PC-3 (cell line): ENCODE measurements at regions not wholly inside any gene's neighbourhood (a gene's known extent, or its start where the extent isn't known, plus 50 kb on each side); places are given as distances from the start of the nearest gene placed in this dataset.

ENCODE experiments used
- ATAC-seq: fragments of 200-7000 bp; cut with Tn5 transposase; 2 replicates; pipeline ENCODE4 v1.9.1; 2020; ENCODE audit warnings: mild to moderate bottlenecking, moderate library complexity
- BruUV-seq: library from RNA; stranded (reverse); fragments of 400-500 nt; replicated peaks from 2 replicates; lab custom pipeline; 2021; lab: Mats Ljungman, UMichigan
- CTCF ChIA-PET: fragments of 300-600 bp; sonication (Branson Sonifier 250); formaldehyde crosslinking; loops from one replicate; lab custom pipeline; 2022; ENCODE audit warnings: antibody characterized with exemption; lab: Charles Lee
- POLR2A ChIA-PET: fragments of 300-600 bp; sonication (Branson Sonifier 250); formaldehyde crosslinking; loops from one replicate; lab custom pipeline; 2022; ENCODE audit warnings: antibody characterized with exemption; ENCODE audit not compliant: unreplicated experiment; lab: Charles Lee
- DNase-seq: peaks from one replicate; pipeline ENCODE4 v3.0.0-alpha.2; 2015
- H2AFZ ChIP-seq: fragments of 300-600 bp; sonication (generic); 2 replicates; pipeline ENCODE4 v1.6.0; 2016; ENCODE audit warnings: antibody characterized with exemption, low read length
- H3F3A ChIP-seq: fragments of 300-600 bp; sonication (generic); one replicate; pipeline ENCODE4 v1.6.0; 2017; ENCODE audit warnings: antibody characterized with exemption, low read length, control low read depth, mild to moderate bottlenecking; ENCODE audit not compliant: unreplicated experiment
- H3K27ac ChIP-seq: fragments of 300-600 bp; sonication (generic); 2 replicates; pipeline ENCODE4 v1.5.1; 2016; ENCODE audit warnings: mild to moderate bottlenecking, low read length
- H3K27me3 ChIP-seq: fragments of 300-600 bp; sonication (generic); 2 replicates; pipeline ENCODE4 v1.6.1; 2016; ENCODE audit warnings: low read length, mixed read lengths
- H3K36me3 ChIP-seq: fragments of 300-600 bp; sonication (generic); 2 replicates; pipeline ENCODE4 v1.6.1; 2016; ENCODE audit warnings: low read depth, mixed run types, low read length, mixed read lengths
- H3K4me1 ChIP-seq: fragments of 300-600 bp; sonication (generic); 2 replicates; pipeline ENCODE4 v1.5.1; 2016; ENCODE audit warnings: low read length; ENCODE audit not compliant: insufficient read depth
- H3K4me2 ChIP-seq: fragments of 300-600 bp; sonication (generic); 2 replicates; pipeline ENCODE4 v1.6.0; 2016; ENCODE audit warnings: low read length
- H3K4me3 ChIP-seq: fragments of 300-600 bp; sonication (generic); 2 replicates; pipeline ENCODE4 v1.5.1; 2016; ENCODE audit warnings: mild to moderate bottlenecking, low read length, mixed read lengths
- H3K79me2 ChIP-seq: fragments of 300-600 bp; sonication (generic); 2 replicates; pipeline ENCODE4 v1.6.1; 2017; ENCODE audit warnings: low read length, mixed read lengths
- H3K9ac ChIP-seq: fragments of 300-600 bp; sonication (generic); 2 replicates; pipeline ENCODE4 v1.6.0; 2016; ENCODE audit warnings: mild to moderate bottlenecking, low read length
- H3K9me2 ChIP-seq: fragments of 300-600 bp; sonication (generic); replicated peaks from 2 replicates; pipeline ENCODE4 v1.6.1; 2016; ENCODE audit warnings: mixed run types, low read length, mixed read lengths
- H3K9me3 ChIP-seq: fragments of 300-600 bp; sonication (generic); 2 replicates; pipeline ENCODE4 v1.6.1; 2016; ENCODE audit warnings: low read length, mixed read lengths
- H4K20me1 ChIP-seq: fragments of 300-600 bp; sonication (generic); 2 replicates; pipeline ENCODE4 v1.6.1; 2016; ENCODE audit warnings: low read length, mixed read lengths
- EZH2 ChIP-seq: fragments of 300-600 bp; sonication (generic); IDR thresholded peaks from one replicate; pipeline ENCODE4 v1.6.1; 2017; ENCODE audit warnings: antibody characterized with exemption, mild to moderate bottlenecking, low read length; ENCODE audit not compliant: unreplicated experiment
- EZH2phosphoT487 ChIP-seq: fragments of 300-600 bp; sonication (generic); IDR thresholded peaks from 2 replicates; pipeline ENCODE4 v1.6.1; 2018; ENCODE audit warnings: mild to moderate bottlenecking, antibody characterized with exemption, low read length, borderline replicate concordance
- intact Hi-C: fragments of 100-400 bp; cut with micrococcal nuclease; formaldehyde crosslinking; loops from 2 replicates; pipeline ENCODE4 v1.9.0; 2023
- TF ChIP-seq, protein P1 (sequence below): fragments of 300-600 bp; sonication (generic); conservative IDR thresholded peaks from 2 replicates; pipeline ENCODE4 v1.5.1; 2017; ENCODE audit warnings: antibody characterized with exemption, low read depth, mild to moderate bottlenecking, low read length

DNA sequence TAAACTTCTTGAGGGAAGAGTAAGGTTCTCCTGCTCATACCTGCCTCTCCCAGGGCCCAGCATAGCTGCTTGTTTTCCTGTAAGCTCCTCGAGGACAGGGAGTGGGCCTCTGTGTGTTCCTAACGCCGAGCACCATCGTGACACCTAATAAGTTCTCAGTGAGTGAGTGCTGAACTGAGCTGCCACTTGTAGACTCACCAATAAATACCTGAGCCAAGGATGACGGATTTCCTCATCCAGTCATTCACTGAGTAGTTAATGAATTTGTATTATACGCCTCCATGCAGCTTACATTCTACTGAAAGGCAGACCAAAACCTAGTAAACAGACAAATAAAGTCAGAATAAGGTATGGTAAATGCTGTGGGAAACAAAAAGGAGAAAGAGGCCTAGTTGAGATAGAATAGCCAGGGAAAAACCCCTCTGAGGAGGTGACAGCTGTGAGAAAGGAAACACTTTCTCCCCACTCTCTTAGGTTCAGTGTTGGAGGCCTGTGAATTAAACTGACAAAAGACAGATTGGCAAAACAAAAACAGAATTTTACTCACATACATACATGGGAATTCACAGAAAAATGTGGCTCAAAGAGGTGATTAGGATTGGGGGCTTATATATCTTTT, 138.6 kb downstream of the B3GNT2 start:
- ChIA-PET CTCF (no interaction called here), POLR2A (no interaction called here)
- Histone ChIP-seq H3K9me3 (no peaks in the 10 kb centered on the region), H3K27me3 (no peaks in the 10 kb centered on the region), H4K20me1 (no peaks in the 10 kb centered on the region), H3K79me2 (no peaks in the 10 kb centered on the region), H3K4me2 (no peak overlapping the region), H3F3A (no peaks in the 10 kb centered on the region), H3K9ac (no peak overlapping the region), H3K9me2 (no peaks in the 10 kb centered on the region), H3K27ac (no peak overlapping the region), H3K36me3 (no peaks in the 10 kb centered on the region), H2AFZ (no peak overlapping the region), H3K4me3 (no peak overlapping the region), H3K4me1 (no peaks in the 10 kb centered on the region)
- TF ChIP-seq EZH2: no peak
- TF ChIP-seq EZH2phosphoT487: no peak
- TF ChIP-seq, protein P1, sequence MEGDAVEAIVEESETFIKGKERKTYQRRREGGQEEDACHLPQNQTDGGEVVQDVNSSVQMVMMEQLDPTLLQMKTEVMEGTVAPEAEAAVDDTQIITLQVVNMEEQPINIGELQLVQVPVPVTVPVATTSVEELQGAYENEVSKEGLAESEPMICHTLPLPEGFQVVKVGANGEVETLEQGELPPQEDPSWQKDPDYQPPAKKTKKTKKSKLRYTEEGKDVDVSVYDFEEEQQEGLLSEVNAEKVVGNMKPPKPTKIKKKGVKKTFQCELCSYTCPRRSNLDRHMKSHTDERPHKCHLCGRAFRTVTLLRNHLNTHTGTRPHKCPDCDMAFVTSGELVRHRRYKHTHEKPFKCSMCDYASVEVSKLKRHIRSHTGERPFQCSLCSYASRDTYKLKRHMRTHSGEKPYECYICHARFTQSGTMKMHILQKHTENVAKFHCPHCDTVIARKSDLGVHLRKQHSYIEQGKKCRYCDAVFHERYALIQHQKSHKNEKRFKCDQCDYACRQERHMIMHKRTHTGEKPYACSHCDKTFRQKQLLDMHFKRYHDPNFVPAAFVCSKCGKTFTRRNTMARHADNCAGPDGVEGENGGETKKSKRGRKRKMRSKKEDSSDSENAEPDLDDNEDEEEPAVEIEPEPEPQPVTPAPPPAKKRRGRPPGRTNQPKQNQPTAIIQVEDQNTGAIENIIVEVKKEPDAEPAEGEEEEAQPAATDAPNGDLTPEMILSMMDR: no peak
- ATAC-seq (no peak), DNase-seq (no peak)
- intact Hi-C loops: no loop called here
- BruUV-seq: no TSS peak

- no peaks in the 10 kb centered on the region for H3K9me3 ChIP-seq
- H3K9me2 ChIP-seq: no peaks in the 10 kb centered on the region
- no TSS peak for BruUV-seq
- no peak overlapping the region for H3K27ac ChIP-seq
- no peaks in the 10 kb centered on the region for H3K27me3 ChIP-seq
- H3K79me2 ChIP-seq: no peaks in the 10 kb centered on the region
- no peaks in the 10 kb centered on the region for H3K4me1 ChIP-seq
- intact Hi-C loops: no loop called here
- DNase-seq (no peak), ATAC-seq (no peak)
- no peaks in the 10 kb centered on the region for H3K36me3 ChIP-seq
- no peaks in the 10 kb centered on the region for H4K20me1 ChIP-seq
- H2AFZ ChIP-seq: no peak overlapping the region
- TF ChIP-seq, protein P1: no peak
- TF ChIP-seq EZH2: no peak
- ChIA-PET POLR2A (no interaction called here), CTCF (no interaction called here)
- no peaks in the 10 kb centered on the region for H3F3A ChIP-seq
- H3K4me3 ChIP-seq: no peak overlapping the region
- H3K9ac ChIP-seq: no peak overlapping the region
- no peak overlapping the region for H3K4me2 ChIP-seq
Measured at GRCh38 chr2:62334009-62334408, 138.1 kb downstream of the B3GNT2 start.

DNA sequence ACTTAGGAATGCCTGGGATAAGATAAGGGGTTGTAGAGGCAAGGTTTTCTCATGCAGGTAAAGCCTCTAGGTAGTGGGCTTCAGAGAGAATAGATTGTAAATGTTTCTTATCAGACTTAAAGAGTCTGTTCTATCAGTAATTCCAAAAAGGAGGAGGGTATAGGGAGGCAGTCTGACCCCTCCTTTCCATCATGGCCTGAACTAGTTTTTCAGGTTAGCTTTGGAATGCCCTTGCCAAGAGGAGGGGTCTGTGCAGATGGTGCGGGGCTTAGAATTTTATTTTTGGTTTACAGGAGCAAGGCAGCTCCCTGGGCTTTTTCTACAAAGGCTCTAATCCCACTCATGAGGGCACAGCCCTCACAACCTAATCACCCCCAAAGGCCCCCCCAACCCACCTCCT, 135.0 kb downstream of the B3GNT2 start:
- H4K20me1 ChIP-seq: no peaks in the 10 kb centered on the region
- no peak overlapping the region for H3K27ac ChIP-seq
- no peak overlapping the region for H3K9ac ChIP-seq
- no peaks in the 10 kb centered on the region for H3F3A ChIP-seq
- POLR2A ChIA-PET: no interaction called here
- H3K4me2 ChIP-seq: no peak overlapping the region
- H3K79me2 ChIP-seq: no peaks in the 10 kb centered on the region
- intact Hi-C loops: no loop called here
- H3K9me2 ChIP-seq: no peaks in the 10 kb centered on the region
- BruUV-seq: no TSS peak
- no peak for TF ChIP-seq EZH2phosphoT487
- TF ChIP-seq EZH2: no peak
- TF ChIP-seq, protein P1: no peak
- DNase-seq (no peak), ATAC-seq (no peak)
- no peaks in the 10 kb centered on the region for H3K36me3 ChIP-seq
- no peaks in the 10 kb centered on the region for H3K9me3 ChIP-seq
- CTCF ChIA-PET: interaction anchor here (0.6 kb wide), 1 partner anchor 428 kb away, joined by 4 read pairs; no protein-coding TSS in a partner anchor
- H3K27me3 ChIP-seq: no peaks in the 10 kb centered on the region
- no peaks in the 10 kb centered on the region for H3K4me1 ChIP-seq
- H2AFZ ChIP-seq: no peak overlapping the region
- no peak overlapping the region for H3K4me3 ChIP-seq
